GM18858 (cell line): ENCODE measurements at regions not wholly inside any gene's neighbourhood (a gene's known extent, or its start where the extent isn't known, plus 50 kb on each side); places are given as distances from the start of the nearest gene placed in this dataset.
"Not testable (repeated sequence)": the region's sequence is repeated elsewhere in the genome, so short reads cannot be mapped to it uniquely, and the experiment has no call there.

Experiments used
- ATAC-seq: cut with Tn5 transposase; IDR thresholded peaks from one replicate; pipeline ENCODE4 v1.9.1; 2021; ENCODE audit not compliant: unreplicated experiment

- ATAC-seq: not testable (repeated sequence)
Measured at GRCh38 chr9:115692868-115693267, 460.7 kb upstream of the PAPPA start.

GRCh38 chr9:115694014-115694413 lies 459.6 kb upstream of the PAPPA start:
- no peak for ATAC-seq

- ATAC-seq: no peak
Measured at GRCh38 chr9:115694991-115695390, 458.6 kb upstream of the PAPPA start.

- no peak for ATAC-seq
Measured at GRCh38 chr9:115712981-115713380, 440.6 kb upstream of the PAPPA start.

GRCh38 chr9:115715666-115716065 lies 437.9 kb upstream of the PAPPA start:
- ATAC-seq: no peak

GRCh38 chr9:115717298-115717697 lies 436.3 kb upstream of the PAPPA start:
- no peak for ATAC-seq

- ATAC-seq: no peak
Measured at GRCh38 chr9:115717711-115718173, 435.8 kb upstream of the PAPPA start.

- no peak for ATAC-seq
Measured at GRCh38 chr9:115730396-115730795, 423.2 kb upstream of the PAPPA start.

GRCh38 chr9:115730845-115731244 lies 422.7 kb upstream of the PAPPA start:
- no peak for ATAC-seq

- no peak for ATAC-seq
Measured at GRCh38 chr9:115733318-115734110, 420.1 kb upstream of the PAPPA start.

GRCh38 chr9:115739096-115739875 lies 414.3 kb upstream of the PAPPA start:
- ATAC-seq: no peak

- no peak for ATAC-seq
Measured at GRCh38 chr9:115740986-115741385, 412.6 kb upstream of the PAPPA start.

- no peak for ATAC-seq
Measured at GRCh38 chr9:115743709-115744605, 409.6 kb upstream of the PAPPA start.

- ATAC-seq: no peak
Measured at GRCh38 chr9:115746496-115746895, 407.1 kb upstream of the PAPPA start.

GRCh38 chr9:115747731-115748130 lies 405.9 kb upstream of the PAPPA start:
- ATAC-seq: no peak

GRCh38 chr9:115756736-115757135 lies 396.9 kb upstream of the PAPPA start:
- ATAC-seq: no peak

- no peak for ATAC-seq
Measured at GRCh38 chr9:115757461-115757860, 396.1 kb upstream of the PAPPA start.

- no peak for ATAC-seq
Measured at GRCh38 chr9:115758441-115758840, 395.1 kb upstream of the PAPPA start.

GRCh38 chr9:115759426-115759825 lies 394.2 kb upstream of the PAPPA start:
- ATAC-seq: no peak

- no peak for ATAC-seq
Measured at GRCh38 chr9:115764645-115765044, 388.9 kb upstream of the PAPPA start.

- no peak for ATAC-seq
Measured at GRCh38 chr9:115765060-115765459, 388.5 kb upstream of the PAPPA start.
